HuH-7 (cell line): ENCODE measurements at regions not wholly inside any gene's neighbourhood (a gene's known extent, or its start where the extent isn't known, plus 50 kb on each side); places are given as distances from the start of the nearest gene placed in this dataset.

Experiments
- DNase-seq: peaks from one replicate; pipeline ENCODE4 v3.0.0; 2011; ENCODE audit warnings: low spot score

DNA sequence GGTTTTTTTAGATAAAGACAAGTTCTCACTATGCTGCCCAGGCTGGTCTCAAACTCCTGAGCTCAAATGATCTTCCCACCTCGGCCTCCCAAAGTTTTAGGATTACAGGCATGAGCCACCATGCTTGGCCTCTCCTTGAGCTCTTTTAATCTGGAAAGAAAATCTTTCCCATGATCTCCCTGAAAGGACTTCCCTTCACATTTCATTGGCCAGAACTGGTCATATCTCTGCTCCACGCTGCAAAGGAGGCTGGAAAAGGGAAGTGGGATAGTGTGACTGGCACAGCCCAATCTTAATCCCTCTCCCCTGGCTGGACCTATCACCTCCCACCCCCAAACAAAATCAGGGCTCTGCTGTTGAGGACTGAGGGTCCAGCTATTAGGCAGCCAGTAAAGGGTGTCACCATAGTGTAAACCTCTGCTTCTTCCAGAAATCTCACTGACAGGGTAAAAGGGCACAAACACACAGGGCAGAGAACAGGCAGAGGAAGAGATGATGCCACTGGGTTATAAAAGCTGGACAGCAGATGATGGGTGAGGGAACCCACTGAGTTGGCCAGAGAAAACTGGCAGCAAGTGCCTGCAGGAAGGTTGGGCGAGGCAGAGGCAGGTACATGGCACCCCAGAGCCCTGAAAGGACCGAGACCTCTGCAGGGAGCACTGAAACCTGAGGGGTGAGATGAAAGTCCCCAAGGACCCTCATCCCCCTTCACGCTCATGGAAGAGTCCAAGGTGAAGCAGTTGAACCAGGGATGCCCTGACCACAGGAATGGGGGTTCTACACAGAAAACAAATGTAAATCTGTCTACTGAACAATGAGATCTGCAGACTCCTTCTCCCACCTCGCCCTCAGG lies 83.1 kb upstream of the PTPN1 start:
- no peak for DNase-seq

DNA sequence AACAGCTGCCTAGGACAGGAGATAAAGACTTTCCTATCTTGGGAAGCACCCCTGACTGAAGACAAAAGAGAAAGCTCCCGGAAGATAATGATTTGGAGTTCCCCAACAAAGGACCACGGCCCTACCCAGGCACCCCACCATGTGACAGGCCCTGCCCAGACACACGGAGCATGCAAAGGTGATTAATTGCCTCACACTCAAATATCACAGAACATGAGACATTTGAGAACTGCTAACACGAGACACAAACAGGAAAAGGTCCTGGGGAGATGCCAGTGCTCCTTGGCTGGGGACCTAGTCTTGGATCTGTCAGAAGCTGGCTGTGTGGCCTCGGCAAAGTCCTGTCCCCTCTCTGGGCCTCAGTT lies 82.5 kb upstream of the PTPN1 start:
- DNase-seq, result no peak

DNA sequence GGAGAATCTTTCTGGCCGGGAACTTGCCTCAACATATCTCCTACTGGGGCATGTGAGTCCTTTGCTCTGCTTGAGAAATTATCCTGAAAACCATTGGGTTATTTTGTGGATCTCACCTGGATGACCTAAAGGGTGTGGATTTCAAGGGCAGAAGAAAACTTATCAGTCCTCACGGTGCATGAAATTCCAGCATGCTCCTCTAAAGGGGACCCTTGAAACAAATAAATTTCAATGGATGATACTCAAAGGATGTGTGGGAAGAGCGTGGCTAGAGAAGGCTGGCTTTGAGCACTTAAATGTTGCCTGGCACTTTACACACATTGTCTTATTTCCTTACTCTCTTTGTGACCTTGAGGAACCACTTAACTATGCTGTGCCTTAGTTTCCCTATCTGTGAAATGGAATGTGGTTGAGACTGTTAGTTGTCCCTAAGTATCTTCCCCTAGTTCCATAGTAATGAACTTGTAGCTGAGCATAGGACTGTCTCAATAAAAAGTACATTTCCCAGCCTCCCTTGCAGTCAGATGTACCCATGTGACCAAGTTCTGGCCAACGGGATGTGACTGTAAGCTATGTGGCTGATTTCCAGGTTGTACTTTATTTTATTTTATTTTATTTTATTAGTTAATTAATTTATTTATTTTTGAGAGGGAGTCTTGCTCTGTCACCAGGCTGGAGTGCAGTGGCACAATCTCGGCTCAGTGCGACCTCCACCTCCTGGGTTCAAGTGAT lies 81.9 kb upstream of the PTPN1 start:
- no peak for DNase-seq

DNA sequence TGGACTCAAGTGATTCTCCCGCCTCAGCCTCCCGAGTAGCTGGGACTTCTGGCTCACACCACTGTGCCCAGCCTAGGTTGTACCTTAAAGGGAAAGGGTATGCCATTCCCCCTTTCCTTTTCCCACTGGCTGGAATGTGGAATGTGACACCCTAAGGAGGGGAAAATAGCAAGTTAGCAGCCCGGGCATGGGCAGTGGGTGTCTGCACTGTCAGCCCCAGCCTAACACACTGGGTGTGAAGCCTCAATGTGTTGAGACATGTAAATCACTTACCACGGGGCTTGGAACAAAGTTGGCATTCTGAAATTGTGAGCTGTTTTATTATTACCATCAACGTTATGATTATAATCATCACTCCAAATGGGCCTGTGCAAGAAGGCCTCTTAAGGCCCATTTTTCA lies 80.8 kb upstream of the PTPN1 start:
- DNase-seq, result no peak

DNA sequence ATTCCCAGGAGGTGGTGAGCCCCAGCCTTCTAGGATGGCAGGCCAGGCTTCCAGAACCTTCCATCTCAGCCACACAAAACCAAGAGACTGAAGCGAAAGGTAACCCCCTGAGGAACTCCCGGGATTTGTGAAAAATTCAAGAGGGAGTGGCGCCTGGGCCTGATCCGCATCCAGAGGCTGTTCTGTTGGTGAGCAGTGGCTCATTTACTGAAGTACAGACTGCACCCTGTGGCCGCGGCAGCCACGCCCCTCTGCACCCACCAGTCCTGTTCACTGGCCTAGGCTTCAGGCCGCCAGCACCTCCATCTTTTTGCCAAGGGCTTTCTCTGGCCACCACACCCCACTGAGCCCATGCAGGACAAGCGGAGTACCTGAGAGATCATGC lies 79.1 kb upstream of the PTPN1 start:
- DNase-seq, result no peak

DNA sequence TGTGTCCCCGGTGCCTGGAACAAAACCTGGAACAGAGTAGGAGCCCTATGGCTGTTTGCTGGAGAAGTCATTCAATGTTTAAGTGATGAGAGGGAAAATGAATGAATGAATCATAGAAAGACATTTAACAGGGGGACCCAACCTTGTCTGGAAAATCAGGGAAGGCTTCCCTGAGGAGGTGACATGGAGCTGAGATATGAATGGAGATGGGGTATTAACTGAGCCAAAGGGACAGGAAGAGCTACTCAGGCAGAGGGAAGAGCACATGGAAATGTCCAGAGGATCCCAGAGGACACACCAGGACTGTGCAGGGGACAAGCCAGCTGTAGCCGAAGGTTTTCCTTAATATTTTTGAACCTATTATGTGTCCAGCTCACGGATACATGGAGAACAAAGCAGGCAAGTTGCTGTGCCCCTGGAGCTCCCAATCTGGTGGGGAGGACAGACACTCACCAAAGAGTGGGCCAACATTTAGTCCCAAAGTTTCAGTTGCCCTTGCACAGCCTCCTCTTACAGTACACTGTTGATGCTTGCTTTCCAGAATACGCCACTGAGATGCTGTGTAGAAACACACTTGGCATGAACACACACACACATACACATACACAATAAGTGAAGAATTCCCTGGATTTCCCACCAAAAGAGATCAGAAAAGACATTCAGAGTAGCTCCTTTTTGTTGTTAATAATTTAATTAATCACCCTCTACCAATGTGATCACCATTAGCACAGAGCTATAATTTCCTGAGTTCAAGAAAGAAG lies 77.0 kb upstream of the PTPN1 start:
- no peak for DNase-seq

DNA sequence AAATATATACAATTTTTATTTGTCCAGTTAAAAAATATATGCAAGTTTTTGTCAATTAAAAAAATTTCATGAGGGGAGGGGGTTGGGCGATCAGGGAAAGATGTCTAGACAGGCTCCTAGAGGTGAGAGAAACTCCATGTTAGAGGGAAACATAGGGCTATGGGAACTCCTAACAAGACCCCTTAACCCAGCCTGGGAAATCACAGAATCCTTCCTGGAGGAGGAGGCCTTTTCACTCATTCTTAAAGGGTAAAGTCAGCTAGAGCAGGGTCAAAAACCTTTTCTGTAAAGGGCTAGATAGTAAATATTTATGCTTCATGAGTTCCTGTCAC lies 75.9 kb upstream of the PTPN1 start:
- DNase-seq, result no peak

DNA sequence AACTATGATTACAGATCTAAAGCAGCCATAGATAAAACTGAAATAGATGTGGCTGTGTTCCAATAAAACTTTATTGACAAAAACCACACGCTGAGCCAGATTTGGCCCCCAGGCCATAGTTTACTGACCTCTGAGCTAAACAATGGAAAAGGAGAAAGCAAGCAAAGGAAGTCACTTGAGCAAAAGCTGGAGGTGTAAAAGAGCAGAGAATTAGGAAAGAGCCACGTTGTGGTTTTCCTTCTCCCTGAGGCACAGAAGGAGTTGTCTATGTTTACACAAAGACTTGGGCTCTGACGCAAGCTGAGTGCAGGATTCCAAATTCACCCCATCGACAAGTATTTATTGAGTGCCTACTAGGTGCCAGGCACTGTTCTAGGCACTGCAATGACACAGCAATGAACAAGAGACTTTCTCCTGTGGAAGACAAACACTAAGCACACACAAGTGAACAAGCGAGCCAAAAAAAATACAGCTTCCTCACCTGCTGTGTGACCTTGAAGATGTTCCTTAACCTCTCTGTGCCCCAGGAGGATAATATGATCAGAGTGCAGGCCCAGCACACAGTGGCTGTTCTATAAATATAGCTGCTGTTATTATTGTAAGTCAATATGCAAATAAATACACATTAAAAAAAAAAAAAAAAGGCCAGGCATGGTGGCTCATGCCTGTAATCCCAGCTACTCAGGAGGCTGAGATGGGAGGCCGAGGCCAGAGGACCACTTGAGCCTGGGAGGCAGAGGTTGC lies 75.4 kb upstream of the PTPN1 start:
- no peak for DNase-seq

DNA sequence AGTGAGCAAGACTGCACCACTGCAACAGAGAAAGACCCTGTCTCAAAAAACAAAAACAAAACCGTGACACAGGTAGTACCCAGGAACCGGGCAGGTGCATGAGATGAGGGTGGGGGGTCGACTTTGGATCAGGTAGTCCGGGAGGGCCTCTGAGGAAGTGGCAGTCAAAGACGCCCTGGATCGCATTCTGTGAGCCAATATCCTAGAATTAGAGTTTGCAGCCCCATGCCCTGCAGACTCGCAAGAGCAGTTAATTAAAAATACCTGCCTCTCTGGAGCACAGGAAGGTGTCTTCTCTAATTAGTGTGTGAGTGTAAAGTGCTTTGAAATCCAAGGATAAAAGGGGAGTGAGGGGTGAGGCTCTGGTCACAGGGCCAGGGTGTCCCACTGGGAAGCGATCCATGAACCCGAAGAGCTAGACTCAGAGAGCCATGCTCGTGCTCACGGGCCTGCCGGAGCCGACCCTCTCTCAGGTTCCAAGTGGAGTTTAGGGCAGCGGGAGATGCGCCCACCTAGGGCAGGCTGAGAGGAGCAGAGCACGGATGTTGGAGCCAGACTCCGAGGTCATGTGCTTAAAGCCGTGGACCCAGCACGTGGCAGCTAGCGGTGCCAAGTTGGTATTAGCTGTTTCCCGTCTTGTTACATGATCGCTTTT lies 74.7 kb upstream of the PTPN1 start:
- no peak for DNase-seq

DNA sequence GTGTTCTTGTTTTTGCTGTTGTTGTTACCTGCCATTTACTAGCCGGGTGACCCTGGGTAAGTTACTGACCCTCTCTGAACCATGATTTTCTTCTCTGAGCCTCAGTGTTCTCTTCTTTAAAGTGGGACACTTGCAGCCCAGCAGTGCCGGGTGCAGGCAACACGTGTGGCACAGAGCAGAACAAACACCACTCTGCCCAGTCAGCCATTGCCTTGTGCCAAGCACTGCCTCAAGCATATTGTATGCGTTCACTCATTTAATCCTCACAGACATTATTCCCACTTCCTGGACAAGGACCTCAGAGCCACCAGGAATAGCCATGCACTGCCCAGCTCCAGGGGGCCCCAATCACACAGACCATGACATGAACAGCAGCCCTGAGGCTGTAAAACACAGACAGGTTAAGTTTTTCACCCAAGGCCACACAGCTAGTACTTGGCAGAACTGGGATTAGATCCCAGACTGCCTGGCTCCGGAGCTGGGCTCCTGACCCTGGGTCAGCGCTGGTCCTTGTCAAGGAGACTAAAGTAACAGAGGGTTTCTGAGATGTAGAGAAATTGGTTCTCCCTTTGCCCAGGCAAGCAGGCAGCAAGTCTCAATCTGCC lies 74.0 kb upstream of the PTPN1 start:
- DNase-seq, result no peak

DNA sequence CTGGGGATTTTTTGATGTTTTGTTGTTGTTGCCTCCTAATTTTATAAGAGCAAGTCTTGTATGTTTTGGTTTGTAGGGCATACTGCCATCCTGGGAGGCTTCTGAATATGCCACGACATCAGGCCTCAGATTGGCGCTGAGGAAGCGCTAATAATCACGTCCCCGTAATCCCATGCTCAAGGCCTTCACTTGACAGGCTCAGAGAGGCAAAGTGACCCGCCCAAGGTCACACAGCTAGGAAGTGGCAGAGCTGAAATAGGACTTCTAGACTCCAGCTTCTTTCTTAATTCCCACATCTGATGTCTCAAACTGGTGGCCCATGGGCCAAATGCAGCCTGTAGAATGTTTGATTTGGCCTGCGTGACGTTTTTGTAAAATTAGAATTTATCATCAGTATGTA lies 73.5 kb upstream of the PTPN1 start:
- DNase-seq, result no peak

DNA sequence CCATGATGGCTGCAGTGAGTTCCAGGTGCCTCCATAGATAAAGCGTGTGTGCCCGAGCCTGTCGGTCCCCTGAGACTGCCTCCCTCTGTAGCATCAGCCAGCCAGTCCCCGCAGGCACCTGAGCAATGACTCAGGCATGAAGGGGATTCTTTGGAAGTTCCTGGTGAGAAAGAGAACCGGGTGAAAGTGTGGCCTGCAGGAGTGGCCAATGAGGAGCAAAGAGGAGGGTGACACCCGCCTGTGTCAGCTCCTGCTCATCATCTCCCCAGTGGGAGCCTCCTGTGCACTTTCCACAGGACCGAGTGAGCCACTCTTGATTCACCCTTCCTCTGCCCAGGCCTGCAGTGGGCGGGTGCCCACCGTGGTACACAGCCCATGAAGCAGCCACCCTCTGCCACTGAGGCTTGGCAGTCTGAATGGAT lies 71.2 kb upstream of the PTPN1 start:
- DNase-seq, result no peak

DNA sequence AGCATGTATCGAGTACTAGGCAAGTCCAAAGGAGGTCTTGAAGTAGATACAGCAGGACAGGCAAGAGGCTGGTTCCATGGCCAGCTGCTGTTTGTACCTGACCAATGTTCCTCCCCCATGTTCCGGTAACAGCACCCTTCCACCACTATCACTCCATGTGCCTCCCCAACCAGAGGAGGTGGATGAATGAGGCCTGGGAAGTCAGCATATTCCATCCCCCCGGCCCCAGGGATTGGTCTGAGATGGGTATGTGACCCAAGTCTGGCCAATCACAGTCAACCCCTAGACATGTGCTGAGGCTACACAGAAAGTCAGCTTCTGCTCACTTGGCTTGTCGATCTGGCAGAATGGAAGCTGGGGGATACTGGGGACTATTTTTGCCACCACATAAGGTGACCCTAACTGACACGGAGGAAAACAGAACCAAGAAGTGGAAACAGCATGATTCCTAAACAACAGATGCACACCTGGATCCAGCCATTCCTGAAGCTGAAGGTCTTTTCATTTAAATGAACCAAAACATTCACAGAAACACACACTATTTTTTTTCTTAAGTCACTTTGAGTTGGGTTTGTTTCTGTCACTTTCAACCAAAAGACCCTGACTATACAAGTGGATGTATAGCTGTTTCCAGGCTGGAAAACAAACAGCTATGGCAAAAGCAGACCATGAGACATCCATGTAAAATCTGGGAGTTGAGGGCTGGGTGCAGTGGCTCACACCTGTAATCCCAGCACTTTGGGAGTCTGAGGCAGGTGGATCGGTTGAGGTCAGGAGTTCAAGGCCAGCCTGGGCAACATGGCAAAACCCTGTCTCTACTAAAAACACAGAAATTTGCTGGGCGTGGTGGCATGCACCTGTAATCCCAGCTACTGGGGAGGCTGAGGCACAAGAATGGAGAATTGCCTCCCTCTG lies 70.4 kb upstream of the PTPN1 start:
- no peak for DNase-seq

DNA sequence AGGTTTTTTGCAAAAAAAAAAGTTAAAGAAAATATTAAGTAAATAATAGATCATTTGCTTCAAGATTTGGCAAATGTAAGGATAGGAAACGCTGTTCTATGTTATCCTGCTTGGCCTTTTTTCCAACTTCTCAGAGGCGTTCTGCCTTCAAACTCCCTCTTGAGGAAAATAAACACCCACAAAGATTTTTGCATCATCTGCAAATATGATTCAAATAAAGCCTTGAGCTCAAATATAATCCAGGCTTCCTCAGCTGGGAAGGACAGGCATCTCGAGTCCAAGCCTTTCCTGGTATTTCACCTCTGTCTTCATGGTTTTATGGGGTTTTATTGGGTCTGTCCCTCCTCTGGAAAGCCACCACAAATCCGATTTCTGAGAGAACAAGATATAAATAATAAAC lies 67.7 kb upstream of the PTPN1 start:
- DNase-seq, result no peak

DNA sequence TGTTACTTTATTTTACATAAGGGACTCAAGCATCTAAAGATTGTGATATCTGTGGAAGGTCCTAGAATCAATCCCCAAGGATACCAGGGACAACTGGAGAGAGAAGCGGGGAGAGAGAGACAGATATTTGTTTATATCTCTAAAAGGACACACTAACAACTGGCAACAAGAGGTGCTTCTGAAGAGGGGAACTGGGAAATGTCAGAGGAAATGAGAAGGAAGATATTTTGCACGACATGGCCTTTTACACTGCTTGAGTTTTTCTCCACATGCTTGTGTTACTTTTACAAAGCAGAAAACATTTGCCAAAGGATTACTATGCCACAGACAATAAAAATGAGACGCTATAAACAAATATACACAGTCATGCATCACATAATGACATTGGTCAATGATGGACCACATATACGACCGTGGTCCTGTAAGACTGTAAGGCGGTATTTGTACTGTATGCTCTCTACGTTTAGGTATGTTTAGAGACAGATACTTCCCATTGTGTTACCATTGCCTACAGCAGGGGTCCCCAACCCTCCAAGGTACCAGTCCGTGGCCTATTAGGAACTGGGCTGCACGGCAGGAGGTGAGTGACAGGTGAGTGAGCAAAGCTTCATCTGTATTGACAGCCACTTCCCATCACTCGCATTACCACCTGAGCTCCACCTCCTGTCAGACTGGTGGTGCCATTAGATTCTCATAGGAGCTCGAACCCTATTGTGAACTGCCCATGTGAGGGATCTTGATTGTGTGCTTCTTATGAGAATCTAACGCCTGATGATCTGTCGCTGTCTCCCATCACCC lies 64.6 kb upstream of the PTPN1 start:
- no peak for DNase-seq

DNA sequence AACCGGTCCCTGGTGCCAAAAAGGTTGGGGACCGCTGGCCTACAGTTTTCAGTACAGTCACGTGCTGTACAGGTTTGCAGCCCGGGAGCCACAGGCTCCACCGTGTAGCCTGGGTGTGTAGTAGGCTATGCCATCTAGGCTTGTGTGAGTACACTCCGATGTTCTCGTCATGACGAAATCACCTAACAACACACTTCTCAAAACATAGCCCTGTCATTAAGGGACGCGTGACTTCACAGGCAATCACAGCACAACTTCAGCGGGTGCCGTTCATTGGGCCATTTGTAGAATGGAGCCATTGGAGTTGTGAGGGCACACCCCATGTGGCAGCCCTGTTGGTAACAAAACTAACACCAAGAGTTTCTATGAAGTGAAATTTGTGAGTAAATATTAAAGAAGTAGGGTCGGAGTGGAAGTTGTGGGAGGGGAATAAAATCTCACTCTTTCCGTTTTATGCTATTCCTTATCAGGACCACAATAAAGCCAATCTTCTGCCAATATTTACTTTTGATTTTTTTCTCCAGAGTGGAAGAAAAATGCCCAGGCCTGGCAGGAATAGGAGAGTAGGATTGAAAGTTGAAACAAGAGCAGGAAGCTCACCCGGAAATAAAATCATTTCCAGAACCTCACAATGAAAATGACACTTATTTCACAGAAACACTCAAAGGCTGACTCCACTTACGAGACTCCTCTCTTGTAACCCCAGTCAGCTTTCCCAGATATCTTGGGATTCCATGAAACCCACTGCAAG lies 63.7 kb upstream of the PTPN1 start:
- no peak for DNase-seq

DNA sequence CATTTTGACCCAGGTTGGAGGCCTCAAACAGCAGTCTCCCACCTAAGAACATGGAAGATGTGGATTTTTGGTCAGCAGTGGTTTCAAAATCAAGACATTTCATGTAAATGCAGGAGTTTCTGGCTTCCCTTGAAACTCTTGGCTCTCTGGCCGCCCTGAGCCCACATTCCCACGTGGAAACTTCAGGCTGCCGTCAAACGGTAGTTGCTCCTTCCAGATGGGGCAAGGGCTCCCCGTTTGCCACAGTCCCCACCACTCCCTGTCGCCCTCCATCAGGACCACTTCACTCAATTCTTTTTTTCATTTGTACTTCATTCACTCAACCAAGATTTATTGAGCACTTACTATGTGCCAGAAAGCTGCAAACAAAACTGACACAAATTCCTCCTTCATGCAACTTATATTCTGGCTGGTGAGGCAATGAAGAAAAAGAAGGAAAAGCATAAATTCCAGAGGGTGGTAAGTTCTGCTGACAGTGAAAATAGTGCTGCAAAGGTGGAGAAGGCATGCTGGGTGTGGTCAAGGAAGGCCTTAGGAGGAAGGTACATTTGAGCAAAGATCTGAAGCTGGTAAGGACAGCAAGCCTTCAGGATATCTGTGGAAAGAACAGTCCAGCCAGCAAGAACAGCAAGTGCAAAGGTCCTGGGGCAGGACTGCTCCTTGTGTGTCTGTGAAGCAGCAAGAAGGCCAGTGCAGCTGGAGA lies 62.9 kb upstream of the PTPN1 start:
- DNase-seq, result no peak

DNA sequence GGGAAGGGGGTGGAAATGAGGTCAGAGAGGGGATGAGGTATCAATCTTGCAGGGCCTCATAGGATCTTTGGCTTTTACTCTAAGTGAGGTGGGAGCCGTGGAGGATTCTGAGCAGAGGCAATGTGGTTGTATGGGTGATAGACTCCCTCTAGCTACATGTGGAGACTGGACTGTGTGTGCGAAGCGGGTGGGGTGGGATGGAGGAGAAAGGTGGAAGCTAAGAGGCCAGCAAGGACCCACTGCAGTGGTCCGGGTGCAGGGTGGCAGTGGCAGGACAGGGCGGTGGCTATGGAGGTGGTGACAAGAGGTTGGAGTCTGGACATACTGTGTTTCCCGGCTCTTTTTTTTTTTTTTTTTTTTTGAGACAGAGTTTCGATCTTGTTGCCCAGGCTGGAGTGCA lies 62.4 kb upstream of the PTPN1 start:
- DNase-seq, result no peak
